SJCRH30 (cell line): ENCODE measurements at regions not wholly inside any gene's neighbourhood (a gene's known extent, or its start where the extent isn't known, plus 50 kb on each side); places are given as distances from the start of the nearest gene placed in this dataset.

Experiments used
- DNase-seq, 2 experiments: peaks; one replicate each; pipeline ENCODE4 v3.0.0-alpha.2; 2015 to 2020
- H3K27ac ChIP-seq: fragments of 250-450 bp; sonication (Bioruptor Pico); 2 replicates; pipeline ENCODE4 v1.5.1; 2020; ENCODE audit warnings: mild to moderate bottlenecking, moderate library complexity
- H3K27me3 ChIP-seq: fragments of 250-450 bp; sonication (Bioruptor Pico); 2 replicates; pipeline ENCODE4 v1.5.1; 2020; ENCODE audit warnings: mild to moderate bottlenecking, moderate library complexity
- H3K36me3 ChIP-seq: fragments of 250-450 bp; sonication (Bioruptor Pico); 2 replicates; pipeline ENCODE4 v1.5.1; 2020; ENCODE audit warnings: mild to moderate bottlenecking, moderate library complexity
- H3K4me1 ChIP-seq: fragments of 250-450 bp; sonication (Bioruptor Pico); 2 replicates; pipeline ENCODE4 v1.5.1; 2020; ENCODE audit warnings: mild to moderate bottlenecking, moderate library complexity
- H3K4me3 ChIP-seq: fragments of 250-450 bp; sonication (Bioruptor Pico); 2 replicates; pipeline ENCODE4 v1.5.1; 2020; ENCODE audit warnings: mild to moderate bottlenecking, moderate library complexity
- H3K9me3 ChIP-seq: fragments of 250-450 bp; sonication (Bioruptor Pico); replicated peaks from 2 replicates; pipeline ENCODE4 v1.5.1; 2020; ENCODE audit warnings: mild to moderate bottlenecking, moderate library complexity

GRCh38 chr3:17810759-17811158 lies 68.3 kb upstream of the TBC1D5 start:
- H3K4me3 ChIP-seq, result no peak overlapping the region
- H3K27me3 ChIP-seq, result no peaks in the 10 kb centered on the region
- no peak overlapping the region for H3K27ac ChIP-seq
- H3K9me3 ChIP-seq, result no peaks in the 10 kb centered on the region
- no peak for DNase-seq
- H3K36me3 ChIP-seq, result no peaks in the 10 kb centered on the region
- no peaks in the 10 kb centered on the region for H3K4me1 ChIP-seq

- DNase-seq, result peak; percentile 9 to 24
- Histone ChIP-seq H3K36me3 (no peaks in the 10 kb centered on the region), H3K27me3 (no peaks in the 10 kb centered on the region), H3K27ac (no peak overlapping the region), H3K4me1 (no peaks in the 10 kb centered on the region), H3K9me3 (no peaks in the 10 kb centered on the region), H3K4me3 (no peak overlapping the region)
These were observed 66.6 kb upstream of the TBC1D5 start for GRCh38 chr3:17808994-17809393.

- DNase-seq, result no peak
These were observed 64.4 kb upstream of the TBC1D5 start for GRCh38 chr3:17806876-17807275.

GRCh38 chr3:17806201-17806600 lies 63.8 kb upstream of the TBC1D5 start:
- H3K27me3 ChIP-seq, result no peaks in the 10 kb centered on the region
- DNase-seq, result no peak

More at GRCh38 chr3:17806876-17807275, 64.4 kb upstream of the TBC1D5 start:
- Histone ChIP-seq H3K27ac (no peak overlapping the region), H3K27me3 (no peaks in the 10 kb centered on the region), H3K4me3 (no peak overlapping the region), H3K4me1 (no peaks in the 10 kb centered on the region), H3K9me3 (no peaks in the 10 kb centered on the region), H3K36me3 (no peaks in the 10 kb centered on the region)

DNA sequence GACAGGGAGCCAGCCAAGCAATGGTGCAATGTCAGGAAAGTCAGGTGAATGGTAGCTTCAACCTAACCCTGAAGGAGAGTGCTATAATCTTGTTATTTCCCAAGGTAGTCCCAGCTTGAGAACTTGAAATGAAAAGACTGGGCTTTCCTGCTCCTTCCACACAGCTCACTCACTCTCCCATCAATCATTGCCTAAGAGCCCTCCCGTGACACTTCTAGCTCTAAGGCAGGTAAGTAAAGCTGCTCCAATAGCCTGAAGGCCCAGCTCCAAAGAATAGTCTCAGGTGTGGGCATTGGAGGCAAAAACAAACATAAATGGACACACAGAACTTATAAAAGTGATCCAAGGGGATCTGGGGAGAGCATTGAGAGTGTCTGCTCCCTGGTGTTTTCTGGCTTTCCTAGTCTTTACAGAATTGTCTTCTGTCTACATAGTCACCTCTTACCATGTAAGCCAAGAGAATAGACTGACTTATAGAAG lies 63.1 kb upstream of the TBC1D5 start:
- no peak for DNase-seq
- H3K27ac ChIP-seq, result no peak overlapping the region
- H3K27me3 ChIP-seq, result no peaks in the 10 kb centered on the region
- no peak overlapping the region for H3K4me3 ChIP-seq
- H3K4me1 ChIP-seq, result no peaks in the 10 kb centered on the region
- no peaks in the 10 kb centered on the region for H3K36me3 ChIP-seq
- no peaks in the 10 kb centered on the region for H3K9me3 ChIP-seq

More at GRCh38 chr3:17806201-17806600, 63.8 kb upstream of the TBC1D5 start:
- Histone ChIP-seq H3K27ac (no peak overlapping the region), H3K4me1 (no peaks in the 10 kb centered on the region), H3K9me3 (no peaks in the 10 kb centered on the region), H3K36me3 (no peaks in the 10 kb centered on the region), H3K4me3 (no peak overlapping the region)

DNA sequence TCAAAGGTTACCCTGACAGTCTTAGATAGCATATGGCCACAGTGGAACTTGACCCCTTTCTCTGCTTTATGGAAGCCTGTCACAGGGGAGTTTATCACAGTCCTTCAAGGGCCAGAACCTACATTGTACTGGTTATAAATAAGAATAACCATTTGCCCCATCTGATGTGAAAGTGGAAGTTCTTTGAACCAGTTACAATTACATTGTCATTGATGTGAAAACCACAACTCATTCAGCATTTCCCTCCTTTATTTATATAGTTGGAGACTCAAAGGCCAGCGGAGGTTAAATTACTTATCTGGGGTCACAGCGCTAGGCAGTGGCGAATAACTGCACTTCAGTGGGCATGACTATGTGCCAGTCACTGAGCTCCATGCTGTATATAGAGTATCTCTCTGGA lies 60.5 kb upstream of the TBC1D5 start:
- no peaks in the 10 kb centered on the region for H3K27me3 ChIP-seq
- H3K9me3 ChIP-seq, result no peaks in the 10 kb centered on the region
- no peak overlapping the region for H3K4me3 ChIP-seq
- no peaks in the 10 kb centered on the region for H3K4me1 ChIP-seq
- H3K27ac ChIP-seq, result no peak overlapping the region
- no peak for DNase-seq
- no peaks in the 10 kb centered on the region for H3K36me3 ChIP-seq

- no peak overlapping the region for H3K4me3 ChIP-seq
- no peaks in the 10 kb centered on the region for H3K9me3 ChIP-seq
- H3K27ac ChIP-seq, result no peak overlapping the region
- no peaks in the 10 kb centered on the region for H3K4me1 ChIP-seq
- no peaks in the 10 kb centered on the region for H3K27me3 ChIP-seq
- H3K36me3 ChIP-seq, result no peaks in the 10 kb centered on the region
- no peak for DNase-seq
These were observed 58.7 kb upstream of the TBC1D5 start for GRCh38 chr3:17801131-17801530.

DNA sequence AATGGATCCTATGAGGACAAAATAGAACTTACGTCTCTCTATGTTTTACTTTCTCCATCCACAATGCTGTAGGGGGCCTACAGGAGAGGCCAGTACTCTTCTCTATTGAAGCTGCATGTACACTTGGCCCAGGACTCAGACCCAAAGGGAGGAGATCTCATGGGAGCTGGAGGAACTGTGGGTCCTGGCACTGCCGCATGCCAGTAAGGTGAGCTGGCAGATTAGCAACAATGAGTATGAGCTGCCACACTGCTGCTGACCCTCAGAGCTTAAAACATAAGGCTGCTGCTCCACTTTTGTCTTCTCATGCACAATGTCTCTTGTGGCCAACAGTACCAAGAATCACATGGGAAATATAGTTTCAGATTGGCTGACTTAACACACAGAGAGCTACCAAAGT lies 57.8 kb upstream of the TBC1D5 start:
- no peak for DNase-seq
- Histone ChIP-seq H3K4me3 (no peak overlapping the region), H3K4me1 (no peaks in the 10 kb centered on the region), H3K27ac (no peak overlapping the region), H3K27me3 (no peaks in the 10 kb centered on the region), H3K9me3 (no peaks in the 10 kb centered on the region), H3K36me3 (no peaks in the 10 kb centered on the region)

DNA sequence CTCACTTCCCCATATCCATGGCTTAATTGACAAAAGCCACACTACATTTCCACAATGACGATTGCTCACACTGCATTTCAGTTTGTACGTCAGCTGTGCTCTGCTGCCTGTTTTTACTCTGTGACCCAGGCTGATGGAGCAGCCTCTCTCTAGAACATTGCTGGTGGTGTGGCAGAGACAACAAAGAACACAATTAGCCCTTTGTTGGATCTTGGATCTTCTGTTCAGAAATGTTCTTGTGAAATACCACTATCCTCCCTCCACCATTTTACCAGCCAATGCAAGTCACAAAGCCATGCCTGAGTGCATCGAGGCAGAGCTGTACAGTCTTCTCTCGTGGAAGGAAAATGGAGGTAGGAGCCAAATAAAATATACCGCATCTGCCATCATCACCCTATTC lies 56.9 kb upstream of the TBC1D5 start:
- Histone ChIP-seq H3K27me3 (no peaks in the 10 kb centered on the region), H3K4me3 (no peak overlapping the region), H3K4me1 (no peaks in the 10 kb centered on the region), H3K36me3 (no peaks in the 10 kb centered on the region), H3K9me3 (no peaks in the 10 kb centered on the region), H3K27ac (no peak overlapping the region)
- DNase-seq, result no peak

DNA sequence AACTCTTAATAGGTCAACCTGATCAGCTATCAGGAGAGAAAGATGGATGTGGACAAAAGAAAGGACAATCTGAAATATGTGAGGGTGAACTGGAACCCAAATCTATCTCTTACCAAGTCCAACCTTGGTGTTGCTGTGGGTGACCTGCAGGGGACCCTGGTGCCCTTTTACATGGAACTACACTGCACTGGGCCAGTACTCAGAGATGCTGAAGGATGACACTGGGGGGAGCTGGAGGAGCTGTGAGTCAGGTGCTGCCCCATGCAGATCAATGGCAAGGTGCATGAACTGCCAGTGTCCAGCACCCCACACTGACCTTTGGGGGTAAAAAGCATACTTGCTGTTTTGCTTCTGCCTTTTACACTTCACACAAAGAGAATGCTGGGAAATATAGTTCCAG lies 55.6 kb upstream of the TBC1D5 start:
- Histone ChIP-seq H3K4me1 (no peaks in the 10 kb centered on the region), H3K27me3 (no peaks in the 10 kb centered on the region), H3K36me3 (no peaks in the 10 kb centered on the region), H3K4me3 (no peak overlapping the region), H3K27ac (no peak overlapping the region), H3K9me3 (no peaks in the 10 kb centered on the region)
- DNase-seq, result no peak

- H3K27ac ChIP-seq, result no peak overlapping the region
- DNase-seq, result no peak
- no peaks in the 10 kb centered on the region for H3K27me3 ChIP-seq
These were observed 53.3 kb upstream of the TBC1D5 start for GRCh38 chr3:17795711-17796110.

DNA sequence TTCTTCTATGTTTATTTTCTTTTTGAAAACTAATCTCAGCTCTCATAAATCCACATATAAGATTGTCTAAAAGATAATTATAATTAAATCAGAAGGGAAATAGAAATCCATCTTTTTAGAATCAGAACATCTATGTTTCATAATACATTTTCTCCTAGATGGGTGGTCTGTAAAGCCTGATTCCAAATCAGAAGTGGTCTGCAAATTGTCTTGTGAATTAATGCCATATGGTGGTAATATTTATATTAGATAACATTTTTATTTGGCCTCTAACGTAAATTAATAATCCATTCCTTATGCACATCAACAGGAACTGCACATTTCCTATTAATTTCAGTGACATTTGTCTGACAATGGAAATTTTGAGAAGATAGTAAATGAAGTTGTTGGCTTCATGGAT lies 52.8 kb upstream of the TBC1D5 start:
- Histone ChIP-seq H3K36me3 (no peaks in the 10 kb centered on the region), H3K9me3 (no peaks in the 10 kb centered on the region), H3K4me3 (no peak overlapping the region), H3K4me1 (no peaks in the 10 kb centered on the region), H3K27me3 (no peaks in the 10 kb centered on the region), H3K27ac (no peak overlapping the region)
- no peak for DNase-seq

More at GRCh38 chr3:17795711-17796110, 53.3 kb upstream of the TBC1D5 start:
- H3K36me3 ChIP-seq, result no peaks in the 10 kb centered on the region
- H3K9me3 ChIP-seq, result no peaks in the 10 kb centered on the region
- H3K4me3 ChIP-seq, result no peak overlapping the region
- no peaks in the 10 kb centered on the region for H3K4me1 ChIP-seq

DNA sequence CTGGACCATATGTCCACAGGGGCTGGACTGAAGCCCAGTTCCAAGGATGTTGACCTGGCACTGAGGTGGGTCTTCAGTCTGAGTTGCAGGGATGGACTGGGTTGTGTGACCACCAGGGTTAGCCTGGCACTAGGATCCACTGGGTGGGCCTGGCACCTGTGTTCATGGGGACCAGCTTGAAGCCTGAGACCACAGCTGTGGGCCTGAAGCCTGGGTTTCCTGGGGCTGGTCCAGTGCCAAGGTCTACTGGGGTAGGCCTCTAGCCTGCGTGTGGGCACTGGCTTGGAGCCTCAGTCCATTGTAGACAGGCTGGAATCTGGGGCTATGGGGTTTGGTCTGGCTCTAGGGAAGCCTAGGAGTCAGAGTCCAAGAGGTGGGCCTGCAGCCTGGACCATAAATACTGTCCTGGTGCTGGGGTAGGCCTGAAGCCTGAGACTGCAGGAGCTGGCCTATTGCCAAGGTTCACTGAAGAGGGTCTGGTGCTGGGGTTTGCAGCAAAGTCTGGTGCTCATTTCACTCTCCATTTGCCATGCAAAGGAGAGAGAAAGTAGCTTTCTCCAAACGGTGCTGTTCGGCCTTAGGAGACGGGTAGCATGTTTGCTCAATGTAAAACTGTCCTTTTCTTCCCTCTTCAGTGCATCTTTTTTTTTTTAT lies 51.2 kb upstream of the TBC1D5 start:
- H3K27ac ChIP-seq, result no peak overlapping the region

More for the DNA sequence above, 51.2 kb upstream of the TBC1D5 start:
- Histone ChIP-seq H3K27me3 (no peaks in the 10 kb centered on the region), H3K9me3 (no peaks in the 10 kb centered on the region), H3K4me3 (no peak overlapping the region), H3K36me3 (no peaks in the 10 kb centered on the region), H3K4me1 (no peaks in the 10 kb centered on the region)
- no peak for DNase-seq
